Uterus (tissue), 2 donors: ENCODE measurements at regions not wholly inside any gene's neighbourhood (a gene's known extent, or its start where the extent isn't known, plus 50 kb on each side); places are given as distances from the start of the nearest gene placed in this dataset.

ENCODE experiments used
- CTCF ChIP-seq, 4 experiments: fragments of 200-600 bp in 2 of 4; fragments of 450-650 bp in 2 of 4; sonication (generic) in 2 of 4; IDR thresholded peaks; one replicate each; pipeline ENCODE4 v1.5.1; 2016 to 2019; ENCODE audit warnings: antibody characterized with exemption in 4 of 4, mild to moderate bottlenecking in 2 of 4, moderate library complexity in 1 of 4
- POLR2A ChIP-seq, 2 donors: fragments of 450-650 bp; IDR thresholded peaks; one replicate each; pipeline ENCODE4 v1.6.1; 2016; ENCODE audit warnings: antibody characterized with exemption in 2 of 2, mild to moderate bottlenecking in 1 of 2, moderate library complexity in 1 of 2

- no peak for TF ChIP-seq CTCF (IDR thresholded peaks at IDR 0.05)
- no peak for TF ChIP-seq POLR2A (IDR thresholded peaks at IDR 0.05)
Measured at GRCh38 chr14:51807356-51807755, 53.1 kb upstream of the GNG2 start.
